HG03558 (cell line): ENCODE measurements at regions not wholly inside any gene's neighbourhood (a gene's known extent, or its start where the extent isn't known, plus 50 kb on each side); places are given as distances from the start of the nearest gene placed in this dataset.

ENCODE experiments used
- ATAC-seq: cut with Tn5 transposase; IDR thresholded peaks from one replicate; pipeline ENCODE4 v1.9.1; 2021; ENCODE audit warnings: moderate number of reproducible peaks; ENCODE audit not compliant: unreplicated experiment; ENCODE audit errors: extremely low read depth

GRCh38 chr18:10262566-10262965 lies 191.9 kb upstream of the APCDD1 start:
- ATAC-seq, result no peak

GRCh38 chr18:10264260-10264659 lies 190.2 kb upstream of the APCDD1 start:
- ATAC-seq, result no peak

GRCh38 chr18:10265560-10266333 lies 188.7 kb upstream of the APCDD1 start:
- ATAC-seq, result no peak

- no peak for ATAC-seq
Measured at GRCh38 chr18:10266334-10266590, 188.2 kb upstream of the APCDD1 start.

- no peak for ATAC-seq
Measured at GRCh38 chr18:10269261-10269660, 185.2 kb upstream of the APCDD1 start.

- ATAC-seq, result no peak
Measured at GRCh38 chr18:10270151-10270571, 184.3 kb upstream of the APCDD1 start.

- ATAC-seq, result no peak
Measured at GRCh38 chr18:10271481-10271880, 183.0 kb upstream of the APCDD1 start.

GRCh38 chr18:10274301-10274700 lies 180.1 kb upstream of the APCDD1 start:
- no peak for ATAC-seq

GRCh38 chr18:10275486-10275885 lies 178.9 kb upstream of the APCDD1 start:
- ATAC-seq, result no peak

- ATAC-seq, result no peak
Measured at GRCh38 chr18:10278265-10278664, 176.2 kb upstream of the APCDD1 start.

- no peak for ATAC-seq
Measured at GRCh38 chr18:10279471-10279870, 175.0 kb upstream of the APCDD1 start.

GRCh38 chr18:10279905-10280644 lies 174.4 kb upstream of the APCDD1 start:
- ATAC-seq, result no peak

GRCh38 chr18:10284540-10285282 lies 169.7 kb upstream of the APCDD1 start:
- ATAC-seq, result no peak

- no peak for ATAC-seq
Measured at GRCh38 chr18:10285283-10285640, 169.2 kb upstream of the APCDD1 start.

GRCh38 chr18:10286580-10287150 lies 167.8 kb upstream of the APCDD1 start:
- no peak for ATAC-seq

GRCh38 chr18:10289251-10289650 lies 165.2 kb upstream of the APCDD1 start:
- no peak for ATAC-seq

- no peak for ATAC-seq
Measured at GRCh38 chr18:10289951-10290637, 164.3 kb upstream of the APCDD1 start.

- ATAC-seq, result no peak
Measured at GRCh38 chr18:10290638-10291235, 163.7 kb upstream of the APCDD1 start.

- ATAC-seq, result no peak
Measured at GRCh38 chr18:10291568-10291981, 162.9 kb upstream of the APCDD1 start.

- ATAC-seq, result no peak
Measured at GRCh38 chr18:10293966-10294365, 160.5 kb upstream of the APCDD1 start.
